ENCODE measurements at regions not wholly inside any gene's neighbourhood (a gene's known extent, or its start where the extent isn't known, plus 50 kb on each side); places are given as distances from the start of the nearest gene placed in this dataset.

DNA sequence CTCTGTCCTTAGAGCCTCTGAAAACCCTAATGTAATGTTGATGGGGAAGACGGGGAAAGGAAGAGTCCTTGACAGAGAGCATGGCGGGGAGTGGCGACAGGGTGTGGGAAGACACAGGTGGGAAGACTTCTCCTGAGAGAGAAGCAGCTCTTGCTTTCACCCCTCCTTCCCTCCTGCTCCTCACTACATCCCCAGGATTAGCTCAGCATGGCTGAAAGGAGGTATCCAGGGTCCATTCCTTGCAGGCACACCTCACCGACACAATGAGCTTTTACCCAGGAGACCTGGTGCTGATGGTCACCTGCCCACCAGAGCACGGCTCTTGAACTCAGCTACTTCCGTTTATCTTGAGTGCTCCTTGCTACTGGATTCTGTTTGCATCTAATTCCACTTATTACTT, 469.3 kb downstream of the CDH26 start:
- ATAC-seq, result no peak
- Histone ChIP-seq H3K4me1 (ENCODE audit: control insufficient read depth, insufficient read depth, low read length) (no peaks in the 10 kb centered on the region), H3K4me3 (ENCODE audit: low read depth in 2 of 2, low read length in 2 of 2) (no peak overlapping the region), H3K9me3 (ENCODE audit: control insufficient read depth, insufficient read depth, low read depth, low read length) (no peaks in the 10 kb centered on the region), H3K27ac (ENCODE audit: low read length) (no peak overlapping the region), H3K36me3 (ENCODE audit: control insufficient read depth, insufficient read depth, low read length) (no peaks in the 10 kb centered on the region), H3K27me3 (ENCODE audit: control insufficient read depth, insufficient read depth, low read length) (no peaks in the 10 kb centered on the region)
- in situ Hi-C loops (cut with HindIII; ENCODE audit: low pct_unique_long_range_greater_than_20kb, low sequenced_read_pairs) (no loop called here), intact Hi-C loops (cut with micrococcal nuclease; ENCODE audit: unreplicated experiment) (no loop called here)
- TF ChIP-seq SIN3A (IDR thresholded peaks at IDR 0.05; ENCODE audit: borderline replicate concordance, insufficient read depth, low read depth, low read length), result no peak
- no peak for TF ChIP-seq CTCF (IDR thresholded peaks at IDR 0.05)
- TF ChIP-seq, protein P1, sequence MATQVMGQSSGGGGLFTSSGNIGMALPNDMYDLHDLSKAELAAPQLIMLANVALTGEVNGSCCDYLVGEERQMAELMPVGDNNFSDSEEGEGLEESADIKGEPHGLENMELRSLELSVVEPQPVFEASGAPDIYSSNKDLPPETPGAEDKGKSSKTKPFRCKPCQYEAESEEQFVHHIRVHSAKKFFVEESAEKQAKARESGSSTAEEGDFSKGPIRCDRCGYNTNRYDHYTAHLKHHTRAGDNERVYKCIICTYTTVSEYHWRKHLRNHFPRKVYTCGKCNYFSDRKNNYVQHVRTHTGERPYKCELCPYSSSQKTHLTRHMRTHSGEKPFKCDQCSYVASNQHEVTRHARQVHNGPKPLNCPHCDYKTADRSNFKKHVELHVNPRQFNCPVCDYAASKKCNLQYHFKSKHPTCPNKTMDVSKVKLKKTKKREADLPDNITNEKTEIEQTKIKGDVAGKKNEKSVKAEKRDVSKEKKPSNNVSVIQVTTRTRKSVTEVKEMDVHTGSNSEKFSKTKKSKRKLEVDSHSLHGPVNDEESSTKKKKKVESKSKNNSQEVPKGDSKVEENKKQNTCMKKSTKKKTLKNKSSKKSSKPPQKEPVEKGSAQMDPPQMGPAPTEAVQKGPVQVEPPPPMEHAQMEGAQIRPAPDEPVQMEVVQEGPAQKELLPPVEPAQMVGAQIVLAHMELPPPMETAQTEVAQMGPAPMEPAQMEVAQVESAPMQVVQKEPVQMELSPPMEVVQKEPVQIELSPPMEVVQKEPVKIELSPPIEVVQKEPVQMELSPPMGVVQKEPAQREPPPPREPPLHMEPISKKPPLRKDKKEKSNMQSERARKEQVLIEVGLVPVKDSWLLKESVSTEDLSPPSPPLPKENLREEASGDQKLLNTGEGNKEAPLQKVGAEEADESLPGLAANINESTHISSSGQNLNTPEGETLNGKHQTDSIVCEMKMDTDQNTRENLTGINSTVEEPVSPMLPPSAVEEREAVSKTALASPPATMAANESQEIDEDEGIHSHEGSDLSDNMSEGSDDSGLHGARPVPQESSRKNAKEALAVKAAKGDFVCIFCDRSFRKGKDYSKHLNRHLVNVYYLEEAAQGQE (IDR thresholded peaks at IDR 0.05; ENCODE audit: insufficient read depth in 1 of 2, low read depth in 2 of 2, low read length in 1 of 2), result no peak
- TF ChIP-seq POLR2AphosphoS5 (IDR thresholded peaks at IDR 0.05; ENCODE audit: low read depth, low read length), result no peak
- no peak for TF ChIP-seq TCF7L2 (IDR thresholded peaks at IDR 0.05; ENCODE audit: low read depth, low read length)
- ChIA-PET POLR2A (no interaction called here), CTCF (no interaction called here)
- no peak for DNase-seq (ENCODE audit: low read depth, low spot score)
- no TSS peak for BruUV-seq (replicated peaks)

DNA sequence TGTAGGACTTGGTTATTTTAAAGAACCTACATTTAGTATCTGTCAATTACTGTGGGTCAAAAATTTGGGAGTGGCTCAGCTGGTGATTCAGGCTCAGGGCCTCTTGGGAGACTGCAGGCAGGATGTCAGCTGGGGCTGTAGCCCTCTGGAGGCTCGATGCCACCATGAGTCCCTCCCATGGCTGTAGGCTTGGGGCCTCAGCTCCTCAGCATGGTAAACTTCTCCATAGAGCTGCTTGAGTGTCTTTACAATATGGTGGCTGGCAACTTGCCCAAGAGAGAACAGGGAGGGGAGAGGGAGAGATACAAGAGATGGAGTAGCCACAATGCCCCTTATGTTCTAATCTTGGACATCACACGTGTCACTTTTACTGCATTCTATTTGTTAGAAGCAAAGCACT, 470.4 kb downstream of the CDH26 start:
- POLR2A ChIA-PET, result no interaction called here
- no peaks in the 10 kb centered on the region for H3K36me3 ChIP-seq (ENCODE audit: control insufficient read depth, insufficient read depth, low read length)
- H3K9me3 ChIP-seq (ENCODE audit: control insufficient read depth, insufficient read depth, low read depth, low read length), result no peaks in the 10 kb centered on the region
- no peak overlapping the region for H3K27ac ChIP-seq (ENCODE audit: low read length)
- no peak for DNase-seq (ENCODE audit: low read depth, low spot score)
- CTCF ChIA-PET, result no interaction called here
- ATAC-seq, result no peak
- no peak for TF ChIP-seq POLR2AphosphoS5 (IDR thresholded peaks at IDR 0.05; ENCODE audit: low read depth, low read length)
- TF ChIP-seq, protein P1 (IDR thresholded peaks at IDR 0.05; ENCODE audit: insufficient read depth in 1 of 2, low read depth in 2 of 2, low read length in 1 of 2), result no peak
- no peak for TF ChIP-seq SIN3A (IDR thresholded peaks at IDR 0.05; ENCODE audit: borderline replicate concordance, insufficient read depth, low read depth, low read length)
- no peak for TF ChIP-seq CTCF (IDR thresholded peaks at IDR 0.05)
- no peak for TF ChIP-seq TCF7L2 (IDR thresholded peaks at IDR 0.05; ENCODE audit: low read depth, low read length)
- H3K4me1 ChIP-seq (ENCODE audit: control insufficient read depth, insufficient read depth, low read length), result no peaks in the 10 kb centered on the region
- intact Hi-C loops (cut with micrococcal nuclease; ENCODE audit: unreplicated experiment) (no loop called here), in situ Hi-C loops (cut with HindIII; ENCODE audit: low pct_unique_long_range_greater_than_20kb, low sequenced_read_pairs) (no loop called here)
- no peak overlapping the region for H3K4me3 ChIP-seq (ENCODE audit: low read depth in 2 of 2, low read length in 2 of 2)
- BruUV-seq (replicated peaks), result no TSS peak
- H3K27me3 ChIP-seq (ENCODE audit: control insufficient read depth, insufficient read depth, low read length), result no peaks in the 10 kb centered on the region

Data from Panc1 (cell line).